HL-60 (cell line): ENCODE measurements at regions not wholly inside any gene's neighbourhood (a gene's known extent, or its start where the extent isn't known, plus 50 kb on each side); places are given as distances from the start of the nearest gene placed in this dataset.

ENCODE experiments used
- CTCF ChIP-seq: IDR thresholded peaks from one replicate; pipeline ENCODE4 v1.5.1; 2011; ENCODE audit warnings: low read length, control low read depth, inconsistent platforms; ENCODE audit not compliant: insufficient read depth
- GABPA ChIP-seq: IDR thresholded peaks from 2 replicates; pipeline ENCODE4 v1.6.1; 2012; ENCODE audit warnings: low read depth
- POLR2AphosphoS5 ChIP-seq: IDR thresholded peaks from 2 replicates; pipeline ENCODE4 v1.6.1; 2012; ENCODE audit warnings: low read depth

GRCh38 chr5:125970631-125971307, 452.4 kb upstream of the GRAMD2B start:
- TF ChIP-seq CTCF, result no peak
- TF ChIP-seq GABPA, result no peak
- TF ChIP-seq POLR2AphosphoS5, result no peak
